Activated CD8-positive, alpha-beta memory T cell treated with anti-CD3 and anti-CD28 coated beads, Interleukin-2, amount 50 U/mL, for 48 hours (primary cell): ENCODE measurements at regions not wholly inside any gene's neighbourhood (a gene's known extent, or its start where the extent isn't known, plus 50 kb on each side); places are given as distances from the start of the nearest gene placed in this dataset.

Experiments
- DNase-seq: peaks from one replicate; pipeline ENCODE4 v3.0.0-alpha.2; 2020

- no peak for DNase-seq
Observed at GRCh38 chr18:2336690-2337392, 234.5 kb downstream of the METTL4 start.

- DNase-seq = peak; percentile 72
Observed at GRCh38 chr18:2337552-2338141, 233.7 kb downstream of the METTL4 start.

GRCh38 chr18:2338601-2339000 is 232.7 kb downstream of the METTL4 start:
- DNase-seq = no peak

GRCh38 chr18:2340335-2340734 is 231.0 kb downstream of the METTL4 start:
- no peak for DNase-seq

GRCh38 chr18:2348003-2348402 is 223.3 kb downstream of the METTL4 start:
- no peak for DNase-seq

GRCh38 chr18:2351126-2351850 is 220.0 kb downstream of the METTL4 start:
- DNase-seq = no peak

- no peak for DNase-seq
Observed at GRCh38 chr18:2354292-2354691, 217.0 kb downstream of the METTL4 start.

GRCh38 chr18:2356906-2357305 is 214.4 kb downstream of the METTL4 start:
- no peak for DNase-seq

- DNase-seq = no peak
Observed at GRCh38 chr18:2360861-2361260, 210.4 kb downstream of the METTL4 start.

- no peak for DNase-seq
Observed at GRCh38 chr18:2368102-2368501, 203.2 kb downstream of the METTL4 start.

- DNase-seq = no peak
Observed at GRCh38 chr18:2376707-2377106, 194.6 kb downstream of the METTL4 start.

- no peak for DNase-seq
Observed at GRCh38 chr18:2380101-2380500, 191.2 kb downstream of the METTL4 start.

GRCh38 chr18:2381539-2381938 is 189.8 kb downstream of the METTL4 start:
- no peak for DNase-seq

GRCh38 chr18:2387588-2387987 is 183.7 kb downstream of the METTL4 start:
- no peak for DNase-seq

GRCh38 chr18:2390158-2390557 is 181.1 kb downstream of the METTL4 start:
- DNase-seq = no peak

- DNase-seq = no peak
Observed at GRCh38 chr18:2391470-2391869, 179.8 kb downstream of the METTL4 start.

- no peak for DNase-seq
Observed at GRCh38 chr18:2392446-2392845, 178.9 kb downstream of the METTL4 start.

- no peak for DNase-seq
Observed at GRCh38 chr18:2394684-2395083, 176.6 kb downstream of the METTL4 start.

- no peak for DNase-seq
Observed at GRCh38 chr18:2395427-2396161, 175.7 kb downstream of the METTL4 start.

- DNase-seq = no peak
Observed at GRCh38 chr18:2396162-2396505, 175.2 kb downstream of the METTL4 start.

- DNase-seq = no peak
Observed at GRCh38 chr18:2400701-2401196, 170.6 kb downstream of the METTL4 start.

GRCh38 chr18:2402084-2402483 is 169.2 kb downstream of the METTL4 start:
- no peak for DNase-seq

- DNase-seq = no peak
Observed at GRCh38 chr18:2406544-2406943, 164.8 kb downstream of the METTL4 start.
